Glomerular endothelial cell (primary cell): ENCODE measurements at regions not wholly inside any gene's neighbourhood (a gene's known extent, or its start where the extent isn't known, plus 50 kb on each side); places are given as distances from the start of the nearest gene placed in this dataset.

Source experiments
- DNase-seq: peaks from one replicate; pipeline ENCODE4 v3.0.0-alpha.2; 2011; ENCODE audit warnings: low read depth, low spot score; ENCODE audit errors: extremely low read depth

GRCh38 chr15:47473106-47473725, 244.1 kb upstream of the SEMA6D start:
- DNase-seq: no peak

GRCh38 chr15:47473832-47474231, 243.5 kb upstream of the SEMA6D start:
- no peak for DNase-seq

GRCh38 chr15:47475336-47475735, 242.0 kb upstream of the SEMA6D start:
- no peak for DNase-seq

- no peak for DNase-seq
Measured at GRCh38 chr15:47477341-47477740, 240.0 kb upstream of the SEMA6D start.

- DNase-seq: no peak
Measured at GRCh38 chr15:47484059-47484458, 233.2 kb upstream of the SEMA6D start.

- DNase-seq: no peak
Measured at GRCh38 chr15:47484997-47485396, 232.3 kb upstream of the SEMA6D start.

GRCh38 chr15:47485419-47485818, 231.9 kb upstream of the SEMA6D start:
- DNase-seq: no peak

- DNase-seq: no peak
Measured at GRCh38 chr15:47486040-47486439, 231.3 kb upstream of the SEMA6D start.

- DNase-seq: no peak
Measured at GRCh38 chr15:47492195-47492594, 225.1 kb upstream of the SEMA6D start.

- DNase-seq: no peak
Measured at GRCh38 chr15:47493357-47494247, 223.7 kb upstream of the SEMA6D start.

- DNase-seq: no peak
Measured at GRCh38 chr15:47496343-47497185, 220.7 kb upstream of the SEMA6D start.

GRCh38 chr15:47500842-47501241, 216.5 kb upstream of the SEMA6D start:
- no peak for DNase-seq

- no peak for DNase-seq
Measured at GRCh38 chr15:47502041-47502440, 215.3 kb upstream of the SEMA6D start.

- DNase-seq: no peak
Measured at GRCh38 chr15:47503876-47504275, 213.4 kb upstream of the SEMA6D start.

GRCh38 chr15:47504624-47505256, 212.6 kb upstream of the SEMA6D start:
- DNase-seq: no peak

- DNase-seq: no peak
Measured at GRCh38 chr15:47505712-47506328, 211.5 kb upstream of the SEMA6D start.

GRCh38 chr15:47506329-47507100, 210.8 kb upstream of the SEMA6D start:
- no peak for DNase-seq

- no peak for DNase-seq
Measured at GRCh38 chr15:47507221-47507985, 209.9 kb upstream of the SEMA6D start.

- DNase-seq: no peak
Measured at GRCh38 chr15:47511261-47511660, 206.0 kb upstream of the SEMA6D start.
